CD4-positive, alpha-beta T cell treated with Interleukin-12 subunit alpha and Interleukin-12 subunit beta, for 1 hour (primary cell): ENCODE measurements at regions not wholly inside any gene's neighbourhood (a gene's known extent, or its start where the extent isn't known, plus 50 kb on each side); places are given as distances from the start of the nearest gene placed in this dataset.
"Not testable (repeated sequence)": the region's sequence is repeated elsewhere in the genome, so short reads cannot be mapped to it uniquely, and the experiment has no call there.

Experiments
- DNase-seq: peaks from one replicate; pipeline ENCODE4 v3.0.0-alpha.2; 2020

DNA sequence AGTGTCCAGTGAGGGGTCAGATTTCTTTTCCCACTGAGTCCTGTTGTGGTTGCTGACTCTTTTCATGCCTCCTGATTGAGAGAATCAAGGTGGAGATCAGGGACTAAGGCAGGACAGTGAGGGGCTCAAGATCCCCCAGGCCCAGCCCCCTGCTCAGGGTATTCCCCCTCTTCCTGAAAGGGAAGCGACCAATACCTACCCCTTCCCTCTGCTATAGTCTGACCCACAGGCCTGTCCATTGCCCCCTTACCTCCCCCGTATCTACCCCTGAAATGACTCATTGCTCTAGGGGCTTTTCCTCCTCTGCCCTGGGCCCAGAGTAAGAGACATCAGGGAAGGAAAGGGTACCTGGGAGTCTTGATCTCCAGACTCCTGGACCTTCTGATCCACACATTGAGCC is 1320.5 kb downstream of the UQCRFS1 start:
- no peak for DNase-seq

DNA sequence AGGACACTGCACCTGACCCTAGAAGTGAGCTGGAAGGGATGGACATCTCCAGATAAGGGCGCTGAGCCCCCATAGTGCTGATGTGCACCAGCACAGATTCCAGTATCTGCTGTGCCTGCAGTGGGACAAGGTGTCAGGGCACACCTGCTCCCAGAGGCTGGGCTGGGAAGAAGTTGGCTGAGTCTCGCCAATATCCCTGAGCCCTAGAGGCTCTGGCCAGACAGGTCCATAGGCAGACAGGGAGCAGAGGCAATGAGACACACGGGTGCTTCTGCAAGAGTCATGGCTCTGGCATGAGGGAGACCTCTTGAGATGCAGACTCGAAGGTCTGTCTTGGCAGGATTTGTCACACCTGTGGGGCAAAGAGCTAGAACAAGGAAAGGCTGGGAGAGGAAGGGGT is 1321.5 kb downstream of the UQCRFS1 start:
- no peak for DNase-seq

DNA sequence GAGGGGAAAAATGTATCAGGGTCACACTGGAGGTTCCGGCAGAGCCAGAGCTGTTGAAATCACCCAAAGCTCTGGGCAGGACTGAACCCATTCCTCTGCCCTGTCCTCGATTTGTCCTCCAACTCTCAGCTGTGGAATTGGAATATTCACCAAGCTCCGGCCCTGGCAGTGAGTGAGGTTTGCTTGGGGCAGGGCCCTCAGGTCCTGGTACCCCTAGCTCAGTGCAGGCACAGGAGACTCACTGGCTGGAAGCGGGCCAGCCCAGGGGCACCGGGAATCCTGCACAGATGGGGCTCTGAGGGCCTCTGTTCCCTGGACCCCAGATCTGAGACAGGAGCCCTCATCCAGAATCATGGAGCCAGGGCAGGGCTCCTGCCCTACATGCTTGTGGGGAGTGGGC is 1322.3 kb downstream of the UQCRFS1 start:
- DNase-seq: no peak

DNA sequence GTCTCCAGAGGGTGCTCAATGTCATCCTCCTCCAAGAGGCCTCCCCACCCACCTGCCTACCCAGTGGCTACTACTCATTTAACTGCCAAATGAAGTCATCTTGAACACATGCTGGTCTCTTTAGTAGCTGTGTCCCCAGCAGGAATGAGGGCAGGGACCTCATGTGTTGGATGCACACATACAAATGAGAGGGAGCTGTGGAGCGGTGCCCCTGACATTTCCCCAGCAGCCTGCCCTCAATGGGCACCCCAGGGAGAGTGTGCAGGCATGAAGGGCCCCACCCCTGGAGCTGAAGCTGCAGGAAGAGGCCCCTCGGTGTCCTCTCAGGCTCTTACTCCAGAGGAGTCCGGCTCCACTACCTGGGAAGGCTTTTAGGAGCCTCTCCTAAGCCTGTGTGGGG is 1322.7 kb downstream of the UQCRFS1 start:
- no peak for DNase-seq

DNA sequence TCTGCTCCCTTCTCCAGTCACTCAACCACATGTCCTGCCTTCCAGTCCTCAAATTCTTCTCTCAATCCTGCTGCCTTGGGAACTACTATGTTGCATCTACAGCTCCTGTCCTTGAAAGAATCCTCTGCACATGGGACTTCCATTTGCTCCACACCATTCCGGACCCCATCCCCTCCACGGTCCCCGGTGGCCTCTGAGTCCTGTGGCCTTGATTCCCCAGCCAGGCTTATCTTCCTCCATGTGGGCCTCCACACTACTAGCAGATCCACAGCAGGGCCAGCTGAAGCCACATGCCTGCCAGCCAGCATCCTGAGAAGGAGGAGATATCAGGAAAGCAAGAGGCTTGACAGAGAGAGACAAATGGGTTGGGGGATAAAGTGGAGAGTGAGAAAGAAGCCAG is 1323.8 kb downstream of the UQCRFS1 start:
- DNase-seq: no peak

DNA sequence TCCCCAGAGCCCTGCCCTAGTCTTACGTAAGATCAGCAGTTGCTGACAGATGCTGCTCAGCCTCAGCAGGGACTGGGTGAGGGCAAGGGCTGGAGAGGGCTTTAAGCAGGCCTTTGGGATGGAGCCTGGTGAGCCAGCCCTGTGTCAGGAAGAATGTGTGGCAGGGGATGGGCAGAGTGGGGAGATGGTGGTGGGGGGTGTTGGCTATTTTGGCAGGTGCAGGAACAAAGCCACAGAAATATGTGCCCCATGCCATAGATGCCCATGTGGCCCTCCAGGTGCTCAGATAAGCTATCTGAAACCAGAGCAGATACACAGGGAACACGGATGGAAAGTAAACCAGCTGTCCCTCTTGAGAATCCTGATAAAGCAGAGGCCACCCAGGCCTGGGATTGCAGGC is 1325.0 kb downstream of the UQCRFS1 start:
- no peak for DNase-seq

DNA sequence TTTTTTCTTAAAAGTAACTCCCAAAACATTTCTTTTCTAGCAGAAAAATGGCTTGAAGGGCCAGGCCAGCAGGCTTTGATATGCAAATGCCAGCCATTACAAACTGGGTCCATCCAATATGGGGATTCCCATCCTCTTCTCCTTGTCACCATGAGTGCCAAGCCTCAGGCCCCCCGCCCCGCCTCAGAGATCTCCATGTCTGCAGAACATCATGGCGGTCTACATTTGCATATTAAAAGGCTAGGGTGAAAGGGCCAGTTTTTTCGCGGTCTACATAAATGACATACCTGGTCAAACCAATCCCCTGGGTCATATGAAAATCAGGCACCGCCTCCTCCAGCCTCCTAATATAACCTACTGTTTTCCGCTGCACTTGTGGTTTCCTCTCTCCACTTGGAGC is 1327.6 kb downstream of the UQCRFS1 start:
- DNase-seq: no peak

DNA sequence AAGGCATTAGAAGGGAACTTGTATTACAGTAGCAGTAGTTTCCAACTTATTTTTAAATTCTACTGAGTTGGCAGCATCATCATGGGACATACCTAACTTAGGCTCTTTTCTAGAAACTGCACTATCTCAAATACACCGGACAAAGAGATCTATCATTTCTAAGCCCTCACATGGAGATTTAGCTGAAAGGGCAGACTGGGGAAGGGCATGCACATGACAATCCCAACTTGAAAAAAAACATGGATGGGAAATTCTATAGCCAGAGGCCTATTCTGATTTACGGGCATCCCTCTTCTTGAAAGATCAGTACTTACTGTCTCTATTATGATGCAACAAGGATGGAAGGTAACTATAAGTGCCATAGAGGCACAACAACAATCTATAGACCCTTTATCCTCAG is 1328.6 kb downstream of the UQCRFS1 start:
- no peak for DNase-seq

DNA sequence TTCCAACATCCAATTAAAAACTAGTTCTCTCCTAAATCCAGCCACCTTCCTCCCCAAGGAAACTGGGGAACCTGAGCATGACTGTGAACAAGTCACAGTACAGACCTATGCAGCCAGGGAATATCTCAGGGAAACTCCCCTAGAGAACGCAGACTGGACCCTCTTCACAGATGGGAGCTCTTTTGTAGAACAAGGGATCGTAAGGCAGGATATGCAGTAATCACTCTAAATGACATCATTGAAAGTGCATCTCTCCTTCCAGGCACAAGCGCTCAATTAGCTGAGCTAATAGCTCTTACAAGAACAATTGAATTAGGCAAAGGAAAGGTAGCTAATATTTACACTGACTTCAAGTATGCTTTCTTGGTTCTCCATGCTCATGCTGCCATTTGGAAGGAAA is 1331.7 kb downstream of the UQCRFS1 start:
- DNase-seq: no peak

DNA sequence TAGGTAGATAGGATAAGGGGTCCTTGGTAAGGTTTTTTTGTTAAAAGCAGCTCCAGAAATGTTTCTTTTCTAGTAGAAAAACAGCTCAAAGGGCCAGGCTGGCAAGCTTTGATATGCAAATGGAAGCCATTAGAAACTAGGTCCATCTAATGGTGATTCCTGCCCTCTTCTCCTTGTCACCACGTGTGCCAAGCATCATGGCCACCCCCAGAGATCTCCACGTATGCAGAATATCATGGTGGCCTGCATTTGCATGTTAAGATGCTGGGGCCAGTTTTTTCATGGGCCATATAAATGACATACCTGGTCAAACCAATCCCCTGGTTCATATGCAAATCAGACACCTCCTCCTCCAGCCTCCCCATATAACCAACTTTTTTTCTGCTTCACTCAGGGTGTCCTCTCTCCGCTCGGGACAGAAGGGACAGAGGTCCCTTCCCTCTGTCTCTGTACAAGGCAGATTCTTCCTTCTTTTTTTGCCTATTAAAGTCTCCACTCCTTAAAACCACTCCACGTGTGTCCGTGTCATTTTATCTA is 1335.9 kb downstream of the UQCRFS1 start:
- DNase-seq: no peak

DNA sequence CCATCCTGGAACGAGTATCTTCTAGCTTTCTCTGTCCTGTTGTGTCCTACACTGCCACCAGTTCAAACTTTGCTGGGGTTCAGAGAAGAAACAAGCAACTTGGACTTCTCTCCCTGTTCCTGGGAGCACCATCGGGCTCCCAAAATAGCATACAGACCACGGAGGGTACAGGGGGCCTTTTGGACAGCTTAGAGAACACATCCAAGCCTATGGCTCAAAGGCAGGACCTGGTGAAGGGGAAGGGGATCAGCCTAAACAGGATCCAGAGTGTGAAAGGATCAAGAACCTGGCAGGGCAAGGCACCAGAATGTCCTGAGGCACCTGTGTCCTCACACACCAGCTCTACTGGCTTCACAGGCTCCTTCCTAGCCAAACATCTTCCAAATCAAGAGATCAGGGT is 1336.5 kb downstream of the UQCRFS1 start:
- DNase-seq: no peak

DNA sequence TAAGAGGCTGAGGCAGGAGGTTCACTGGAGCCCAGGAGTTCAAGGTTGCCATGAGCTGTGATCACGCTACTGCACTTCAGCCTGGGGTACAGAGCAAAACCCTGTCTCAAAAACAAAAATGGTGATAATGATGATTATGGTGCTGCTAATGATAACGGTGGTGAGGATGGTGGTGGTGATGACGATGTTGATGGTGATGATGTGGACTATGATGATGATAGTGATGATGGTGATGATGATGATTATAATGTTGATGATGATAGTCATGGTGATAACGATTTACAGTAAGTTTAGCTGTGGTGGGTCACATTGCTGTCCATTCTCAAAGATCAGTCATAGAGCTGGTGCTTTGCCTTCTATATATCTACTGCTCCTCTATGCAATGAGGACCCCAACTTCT is 1340.6 kb downstream of the UQCRFS1 start:
- DNase-seq: no peak

DNA sequence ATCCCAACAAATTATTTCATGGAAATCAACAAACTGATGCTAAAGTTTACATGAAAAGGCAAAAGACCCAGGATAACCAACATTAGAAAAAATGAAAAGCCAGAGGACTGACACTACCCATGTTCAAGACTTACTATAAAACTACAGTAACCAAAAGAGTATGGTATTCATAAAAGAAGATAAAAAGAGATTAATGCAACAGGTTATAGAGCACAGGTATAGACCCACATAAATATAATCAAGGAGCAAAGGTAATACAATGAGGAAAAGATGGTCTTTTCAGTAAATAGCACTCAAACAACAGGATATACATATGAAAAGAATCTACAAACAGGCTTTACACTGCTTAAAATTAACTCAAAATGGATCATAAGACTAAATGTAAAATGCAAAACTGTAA is 1342.7 kb downstream of the UQCRFS1 start:
- no peak for DNase-seq

DNA sequence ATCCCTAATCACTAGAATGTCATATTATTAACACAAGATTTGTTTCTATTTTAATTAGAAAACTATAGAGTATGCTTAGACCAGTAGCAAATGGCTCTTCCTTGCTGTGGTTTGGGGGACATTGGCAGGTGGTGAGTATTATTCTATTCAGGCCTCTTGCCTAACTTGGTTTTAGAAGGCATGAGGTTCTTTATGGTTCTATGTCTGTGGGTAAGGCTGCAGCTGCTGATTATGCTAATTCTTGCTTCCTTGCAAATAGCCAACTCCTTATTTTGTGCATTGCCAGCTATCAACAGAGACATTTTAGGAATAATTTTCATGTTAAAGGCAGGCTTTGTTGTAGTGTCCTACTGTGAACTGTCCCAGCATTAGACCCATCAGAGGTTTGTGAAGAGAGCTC is 1344.9 kb downstream of the UQCRFS1 start:
- DNase-seq: no peak

DNA sequence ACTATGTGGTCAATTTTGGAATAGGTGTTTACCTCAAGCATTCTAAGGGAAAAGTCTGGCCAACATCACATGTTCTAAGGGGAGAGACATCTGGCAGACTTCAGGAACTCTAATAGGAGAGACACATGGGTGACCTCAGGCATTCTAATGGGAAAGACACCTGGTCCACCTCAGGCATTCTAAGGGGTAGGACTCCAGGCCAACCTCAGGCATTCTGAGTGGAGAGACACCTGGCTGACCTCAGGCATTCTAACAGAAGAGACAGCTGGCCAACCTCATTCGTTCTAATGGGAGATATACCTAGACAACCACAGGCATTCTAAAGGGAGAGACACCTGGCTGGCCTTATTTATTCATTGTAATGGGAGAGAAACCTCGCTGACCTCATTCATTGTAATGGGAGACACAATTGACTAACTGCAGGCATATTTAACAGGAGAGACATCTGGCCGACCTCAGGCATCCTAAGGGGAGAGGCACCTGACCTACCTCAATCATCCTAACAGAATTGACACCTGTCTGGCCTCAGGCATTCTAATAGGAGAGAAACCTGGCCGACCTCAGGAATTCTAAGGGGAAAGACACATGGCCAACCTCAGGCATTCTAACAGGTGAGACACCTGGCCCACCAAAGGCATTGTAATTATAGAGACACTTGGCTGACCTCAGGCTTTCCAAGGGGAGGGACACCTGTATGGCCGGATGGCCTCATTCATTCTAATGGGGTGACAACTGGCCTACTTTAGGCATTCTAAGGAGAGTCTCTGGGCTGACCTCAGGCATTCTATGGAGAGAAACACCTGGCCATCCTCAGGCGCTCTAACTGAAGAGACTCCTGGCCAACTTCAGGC is 1346.8 kb downstream of the UQCRFS1 start:
- no peak for DNase-seq

DNA sequence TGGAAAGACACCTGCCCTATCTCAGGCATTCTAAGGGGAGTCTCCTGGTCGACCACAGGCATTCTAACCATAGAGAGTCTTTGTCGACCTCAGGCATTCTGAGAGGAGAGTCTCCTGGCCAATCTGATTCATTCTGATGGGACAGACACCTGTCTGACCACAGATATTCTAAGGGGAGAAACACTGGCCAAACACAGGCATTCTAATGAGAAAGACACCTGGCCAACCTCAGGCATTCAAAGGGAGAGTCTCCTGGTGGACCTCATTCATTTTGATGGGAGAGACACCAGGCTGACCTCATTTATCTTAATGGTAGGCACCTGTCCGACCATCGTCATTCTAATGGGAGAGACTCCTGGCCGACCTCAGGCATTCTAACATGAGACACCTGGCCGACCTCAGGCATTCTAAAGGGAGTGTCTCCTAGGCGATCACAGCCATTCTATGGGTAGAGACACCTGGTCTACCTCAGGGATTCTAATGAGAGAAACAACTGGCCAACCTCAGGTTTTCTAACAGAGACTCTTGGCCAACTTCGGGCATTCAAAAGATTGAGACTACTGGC is 1351.5 kb downstream of the UQCRFS1 start:
- no peak for DNase-seq

DNA sequence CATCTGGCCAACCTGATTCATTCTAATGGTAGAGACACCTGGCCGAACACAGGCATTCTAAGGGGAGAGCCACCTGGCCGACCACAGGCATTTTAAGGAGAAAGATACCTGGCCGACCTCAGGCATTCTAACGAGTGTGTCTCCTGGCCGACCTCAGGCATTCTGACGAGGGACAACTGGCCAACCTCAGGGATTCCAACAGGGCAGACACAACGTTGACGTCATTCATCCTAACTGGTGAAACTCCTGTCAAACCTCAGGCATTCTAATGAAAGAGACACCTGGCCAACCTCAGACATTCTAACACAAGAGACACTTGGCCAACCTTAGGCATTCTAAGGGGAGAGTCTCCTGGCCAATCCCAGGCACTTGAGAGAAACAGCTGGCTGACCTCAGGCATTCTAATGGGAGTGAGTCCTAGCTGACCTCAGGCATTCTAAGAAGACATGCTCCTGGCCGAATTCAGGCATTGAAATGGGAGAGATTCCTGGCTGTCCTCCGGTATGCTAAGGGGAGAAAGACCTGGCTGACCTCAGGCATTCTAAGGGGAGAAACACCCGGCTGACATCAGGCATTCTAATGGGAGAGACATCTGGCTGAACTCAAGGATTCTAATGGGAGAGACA is 1352.5 kb downstream of the UQCRFS1 start:
- no peak for DNase-seq

DNA sequence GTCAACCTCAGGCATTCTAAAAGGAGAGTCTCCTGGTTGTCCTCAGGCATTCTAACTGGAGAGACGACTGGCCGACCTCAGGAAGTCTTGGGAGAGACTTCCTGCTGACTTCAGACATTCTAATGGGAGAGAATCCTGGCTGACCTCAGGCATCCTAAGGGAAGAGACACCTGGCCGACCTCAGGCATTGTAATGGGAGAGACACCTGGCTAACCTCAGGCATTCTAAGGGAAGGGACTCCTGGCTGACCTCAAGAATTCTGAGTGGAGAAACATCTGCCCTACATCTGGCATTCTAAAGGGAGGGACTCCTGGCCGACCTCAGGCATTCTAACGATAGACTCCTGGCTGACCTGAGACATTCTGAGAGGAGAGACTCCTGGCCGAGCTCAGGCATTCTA is 1353.3 kb downstream of the UQCRFS1 start:
- no peak for DNase-seq

DNA sequence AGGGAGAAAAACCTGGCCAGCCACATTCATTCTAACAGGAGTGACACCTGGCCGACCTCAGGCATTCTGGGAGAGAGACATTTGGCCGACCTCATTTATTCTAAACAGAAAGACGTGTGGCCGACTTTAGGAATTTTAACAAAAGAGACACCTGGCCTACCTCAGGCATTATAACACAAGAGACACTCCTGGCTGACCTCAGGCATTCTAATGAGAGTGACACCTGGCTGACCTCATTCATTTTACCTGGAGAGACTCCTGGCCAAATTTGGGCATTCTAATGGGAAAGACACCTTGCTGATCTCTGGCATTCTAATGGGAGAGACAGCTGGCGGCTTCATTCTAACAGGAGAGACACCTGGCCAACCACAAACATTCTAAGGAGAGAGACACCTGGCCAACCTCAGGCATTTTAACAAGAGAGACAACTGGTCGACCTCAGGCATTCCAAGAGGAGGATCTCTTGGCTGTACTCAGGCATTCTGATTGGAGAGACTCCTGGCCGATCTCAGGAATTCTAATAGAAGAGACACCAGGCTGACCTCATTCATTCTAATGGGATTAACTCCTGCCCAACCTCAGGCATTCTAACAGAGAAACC is 1353.9 kb downstream of the UQCRFS1 start:
- DNase-seq: no peak

DNA sequence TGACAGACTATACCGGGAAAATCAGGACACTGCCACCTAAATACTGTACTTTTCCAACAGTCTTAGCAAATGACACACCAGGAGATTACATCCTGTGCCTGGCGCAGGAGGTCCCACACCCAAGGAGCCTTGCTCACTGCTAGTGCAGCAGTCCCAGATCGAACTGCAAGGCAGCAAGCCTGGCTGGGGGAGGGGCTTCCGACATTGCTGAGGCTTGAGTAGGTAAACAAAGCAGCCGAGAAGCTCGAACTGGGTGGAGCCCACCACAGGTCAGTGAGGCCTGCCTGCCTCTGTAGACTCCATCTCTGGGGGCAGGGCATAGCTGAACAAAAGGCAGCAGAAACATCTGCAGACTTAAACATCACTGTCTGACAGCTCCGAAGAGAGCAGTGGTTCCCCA is 1360.0 kb downstream of the UQCRFS1 start:
- DNase-seq: not testable (repeated sequence)

DNA sequence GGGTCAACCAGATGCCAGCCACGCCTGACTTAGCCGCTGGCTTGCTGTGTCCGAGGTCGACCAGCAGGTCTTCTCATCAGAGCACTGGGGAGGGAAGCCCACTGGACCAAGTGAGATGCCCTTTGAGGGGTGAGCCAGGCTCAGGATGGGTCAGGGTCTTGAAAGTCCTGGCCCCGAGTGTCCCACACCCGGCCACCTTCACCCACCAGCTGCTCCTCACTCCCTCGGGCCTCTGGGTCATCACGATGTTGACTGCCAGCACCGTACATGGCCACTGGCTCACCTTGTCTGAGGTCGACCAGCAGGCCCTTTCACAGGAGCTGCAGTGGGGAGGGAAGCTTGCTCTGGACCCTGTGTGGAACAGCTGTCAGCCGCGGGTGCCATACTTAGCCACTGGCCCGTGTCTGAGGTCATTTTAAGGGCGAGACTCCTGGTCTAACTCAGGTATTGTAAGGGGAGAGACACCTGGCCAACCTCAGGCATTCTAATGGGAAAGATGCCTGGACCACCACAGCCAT is 1361.3 kb downstream of the UQCRFS1 start:
- no peak for DNase-seq

DNA sequence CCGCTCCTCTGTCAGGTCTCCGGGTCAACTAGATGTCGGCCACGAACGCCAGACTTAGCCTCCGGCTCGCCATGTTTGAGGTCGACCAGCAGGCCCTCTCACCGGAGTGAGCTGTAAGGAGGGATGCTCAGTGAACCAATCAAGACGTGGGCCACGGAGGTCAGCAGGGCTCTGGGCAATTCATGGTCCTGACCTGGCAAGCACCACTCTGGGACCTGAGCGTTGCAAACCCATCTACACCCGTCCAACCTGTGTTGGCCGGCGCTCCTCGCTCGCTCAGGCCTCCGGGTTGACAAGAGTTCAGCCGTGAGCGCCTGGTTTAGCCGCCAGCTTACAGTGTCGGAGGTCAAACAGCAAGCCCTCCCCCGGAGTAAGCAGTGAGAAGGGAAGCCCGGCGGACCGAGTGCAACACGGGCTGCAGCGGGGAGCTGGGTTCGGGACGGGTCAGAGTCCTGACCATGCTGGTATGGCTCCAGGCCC is 1361.9 kb downstream of the UQCRFS1 start:
- DNase-seq: no peak

DNA sequence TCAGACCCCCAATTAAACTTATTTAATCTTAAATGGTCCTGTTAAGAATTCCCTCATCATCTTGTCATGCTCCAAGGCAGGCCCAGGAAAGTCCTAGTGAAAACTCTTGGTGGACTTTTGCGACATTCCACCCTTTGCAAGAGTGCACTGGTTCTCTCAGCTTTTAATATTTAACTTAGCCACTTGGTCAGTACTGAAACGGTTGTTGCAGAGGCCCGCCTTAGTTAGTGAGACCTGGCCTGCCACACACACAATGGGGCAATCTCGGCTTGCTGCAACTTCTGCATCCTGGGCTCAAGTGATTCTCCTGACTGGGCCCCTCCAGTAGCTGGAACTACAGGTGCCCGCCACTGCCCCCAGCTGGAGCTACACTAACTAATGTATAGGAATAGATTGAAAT is 1366.0 kb downstream of the UQCRFS1 start:
- DNase-seq: no peak
